Lower lobe of right lung (tissue), 2 donors: ENCODE measurements at regions not wholly inside any gene's neighbourhood (a gene's known extent, or its start where the extent isn't known, plus 50 kb on each side); places are given as distances from the start of the nearest gene placed in this dataset.
A peak's percentile ranks its signal among the peaks of the same experiment; 100 is the strongest.

Source experiments
- ATAC-seq, 2 donors: fragments of 200-7000 bp; cut with Tn5 transposase; one replicate each; pipeline ENCODE4 v1.9.1; 2020 to 2022; ENCODE audit warnings: mild to moderate bottlenecking in 2 of 2, moderate library complexity in 2 of 2
- DNase-seq: peaks from one replicate; pipeline ENCODE4 v3.0.0-alpha.2; 2020
- H3K27ac ChIP-seq: fragments of 200-600 bp; one replicate; pipeline ENCODE4 v1.8.0; 2022
- H3K27me3 ChIP-seq: fragments of 200-600 bp; one replicate; pipeline ENCODE4 v1.8.0; 2022; ENCODE audit warnings: low read depth
- H3K36me3 ChIP-seq: fragments of 200-600 bp; one replicate; pipeline ENCODE4 v1.8.0; 2022; ENCODE audit warnings: mild to moderate bottlenecking
- H3K4me1 ChIP-seq: fragments of 200-600 bp; one replicate; pipeline ENCODE4 v1.8.0; 2022
- H3K4me3 ChIP-seq: fragments of 200-600 bp; one replicate; pipeline ENCODE4 v1.8.0; 2022; ENCODE audit warnings: mild to moderate bottlenecking
- H3K9me3 ChIP-seq: fragments of 200-600 bp; one replicate; pipeline ENCODE4 v1.8.0; 2022
- CTCF ChIP-seq: fragments of 200-600 bp; IDR thresholded peaks from one replicate; pipeline ENCODE4 v1.8.0; 2022; ENCODE audit warnings: antibody characterized with exemption, mild to moderate bottlenecking
- intact Hi-C: fragments of 100-400 bp; cut with DNase I; formaldehyde crosslinking; loops from one replicate; pipeline ENCODE4 v1.11.0; 2022
- donor health status: DM: no; HTN: yes; CAD: no; lungs with severe emphysema.

- Histone ChIP-seq H3K4me1 (no peaks in the 10 kb centered on the region), H3K27me3 (no peaks in the 10 kb centered on the region), H3K27ac (no peak overlapping the region), H3K9me3 (no peaks in the 10 kb centered on the region), H3K36me3 (no peaks in the 10 kb centered on the region), H3K4me3 (no peak overlapping the region)
- DNase-seq, result no peak
- TF ChIP-seq CTCF, result no peak
- intact Hi-C loops, result no loop called here
- no peak for ATAC-seq
Measured at GRCh38 chr6:156454867-156455266, 322.3 kb upstream of the ARID1B start.

- ATAC-seq (no peak), DNase-seq (no peak)
- Histone ChIP-seq H3K36me3 (no peaks in the 10 kb centered on the region), H3K9me3 (no peaks in the 10 kb centered on the region), H3K4me1 (no peaks in the 10 kb centered on the region), H3K4me3 (no peak overlapping the region), H3K27me3 (no peaks in the 10 kb centered on the region), H3K27ac (no peak overlapping the region)
- no peak for TF ChIP-seq CTCF
- intact Hi-C loops, result no loop called here
Measured at GRCh38 chr6:156451726-156452125, 325.5 kb upstream of the ARID1B start.

- H3K36me3 ChIP-seq, result no peaks in the 10 kb centered on the region
- H3K27ac ChIP-seq, result no peak overlapping the region
- ATAC-seq (no peak), DNase-seq (no peak)
- H3K27me3 ChIP-seq, result no peaks in the 10 kb centered on the region
- TF ChIP-seq CTCF, result no peak
- H3K9me3 ChIP-seq, result no peaks in the 10 kb centered on the region
- no peak overlapping the region for H3K4me3 ChIP-seq
- intact Hi-C loops, result no loop called here
- no peaks in the 10 kb centered on the region for H3K4me1 ChIP-seq
Measured at GRCh38 chr6:156451088-156451487, 326.1 kb upstream of the ARID1B start.

- ATAC-seq, result no peak
- intact Hi-C loops, result no loop called here
- Histone ChIP-seq H3K4me1 (no peaks in the 10 kb centered on the region), H3K27ac (no peak overlapping the region), H3K9me3 (no peaks in the 10 kb centered on the region), H3K36me3 (no peaks in the 10 kb centered on the region), H3K4me3 (no peak overlapping the region), H3K27me3 (no peaks in the 10 kb centered on the region)
- no peak for DNase-seq
- no peak for TF ChIP-seq CTCF
Measured at GRCh38 chr6:156450421-156450820, 326.8 kb upstream of the ARID1B start.

GRCh38 chr6:156449569-156449968 lies 327.6 kb upstream of the ARID1B start:
- intact Hi-C loops, result no loop called here
- Histone ChIP-seq H3K9me3 (no peaks in the 10 kb centered on the region), H3K36me3 (no peaks in the 10 kb centered on the region), H3K4me1 (no peaks in the 10 kb centered on the region), H3K27ac (no peak overlapping the region), H3K27me3 (no peaks in the 10 kb centered on the region), H3K4me3 (no peak overlapping the region)
- ATAC-seq, result no peak
- TF ChIP-seq CTCF, result no peak
- no peak for DNase-seq

GRCh38 chr6:156449128-156449527 lies 328.1 kb upstream of the ARID1B start:
- Histone ChIP-seq H3K36me3 (no peaks in the 10 kb centered on the region), H3K27ac (no peak overlapping the region), H3K27me3 (no peaks in the 10 kb centered on the region), H3K4me1 (no peaks in the 10 kb centered on the region), H3K4me3 (no peak overlapping the region), H3K9me3 (no peaks in the 10 kb centered on the region)
- TF ChIP-seq CTCF, result no peak
- intact Hi-C loops, result no loop called here
- no peak for DNase-seq
- peak in 1 of 2 donors; percentile 55 for ATAC-seq
